Left cardiac atrium (tissue), 4 donors: ENCODE measurements at regions not wholly inside any gene's neighbourhood (a gene's known extent, or its start where the extent isn't known, plus 50 kb on each side); places are given as distances from the start of the nearest gene placed in this dataset.
A peak's percentile ranks its signal among the peaks of the same experiment; 100 is the strongest.
"Not testable (repeated sequence)": the region's sequence is repeated elsewhere in the genome, so short reads cannot be mapped to it uniquely, and the experiment has no call there.

ENCODE experiments used
- ATAC-seq, 2 donors: fragments of 200-7000 bp; cut with Tn5 transposase; one replicate each; pipeline ENCODE4 v1.9.1; 2020; ENCODE audit warnings: mild to moderate bottlenecking in 2 of 2, moderate library complexity in 2 of 2
- DNase-seq: peaks from one replicate; pipeline ENCODE4 v3.0.0-alpha.2; 2020
- intact Hi-C, 2 donors: fragments of 100-400 bp; cut with DNase I; formaldehyde crosslinking; loops; one replicate each; pipeline versions ENCODE4 v1.14.1 to v1.15.1; 2022 to 2023
- donor health status: DM: no; HTN: yes; CAD: no.
- donor health status: DM: no; HTN: yes; CAD: no; lungs with severe emphysema.
- donor health status: DM: yes; HTN: yes; CAD: no.
- donor health status: Dilated cardiomyopathy.

- intact Hi-C loops = no loop called here
- no peak for DNase-seq
- no peak for ATAC-seq
Measured at GRCh38 chr3:87120881-87121280, 106.2 kb upstream of the CHMP2B start.

GRCh38 chr3:87120236-87120635, 106.9 kb upstream of the CHMP2B start:
- intact Hi-C loops = no loop called here
- ATAC-seq = no peak
- no peak for DNase-seq

- ATAC-seq (no peak), DNase-seq (no peak)
- intact Hi-C loops = no loop called here
Measured at GRCh38 chr3:87109465-87109864, 117.6 kb upstream of the CHMP2B start.

GRCh38 chr3:87101861-87102625, 111.1 kb upstream of the VGLL3 start:
- DNase-seq = no peak
- intact Hi-C loops = no loop called here
- ATAC-seq = no peak

- intact Hi-C loops, DNase-seq, ATAC-seq: not testable (repeated sequence)
Measured at GRCh38 chr3:87097733-87098132, 106.8 kb upstream of the VGLL3 start.

GRCh38 chr3:87090631-87091030, 99.7 kb upstream of the VGLL3 start:
- no peak for DNase-seq
- ATAC-seq = no peak
- intact Hi-C loops = no loop called here

GRCh38 chr3:87088993-87089841, 98.3 kb upstream of the VGLL3 start:
- peak; percentile 71 for DNase-seq
- intact Hi-C loops = loop anchor here in 1 of 2 donors (10.0 kb wide), 1 partner anchor 314 kb away; no protein-coding TSS in a partner anchor
- peak; percentile 97 to 98 for ATAC-seq

GRCh38 chr3:87088430-87088992, 97.6 kb upstream of the VGLL3 start:
- ATAC-seq (peak in 1 of 2 donors; percentile 14), DNase-seq (peak; percentile 22)
- intact Hi-C loops = loop anchor here in 1 of 2 donors (10.0 kb wide), 1 partner anchor 314 kb away; no protein-coding TSS in a partner anchor

GRCh38 chr3:87084868-87085267, 93.9 kb upstream of the VGLL3 start:
- ATAC-seq = no peak
- intact Hi-C loops = loop anchor here (5.0 to 10.0 kb wide), 3 partner anchors 298 to 313 kb away; no protein-coding TSS in a partner anchor
- no peak for DNase-seq

GRCh38 chr3:87082796-87083440, 92.0 kb upstream of the VGLL3 start:
- intact Hi-C loops = loop anchor here (5.0 to 10.0 kb wide), 3 partner anchors 296 to 311 kb away; no protein-coding TSS in a partner anchor
- ATAC-seq (peak; percentile 77 to 80), DNase-seq (no peak)

- intact Hi-C loops = no loop called here
- ATAC-seq = no peak
- DNase-seq = no peak
Measured at GRCh38 chr3:87077355-87077754, 86.4 kb upstream of the VGLL3 start.

GRCh38 chr3:87076946-87077345, 86.0 kb upstream of the VGLL3 start:
- ATAC-seq (no peak), DNase-seq (no peak)
- intact Hi-C loops = no loop called here

- intact Hi-C loops = no loop called here
- no peak for ATAC-seq
- no peak for DNase-seq
Measured at GRCh38 chr3:87073496-87074145, 82.7 kb upstream of the VGLL3 start.

- intact Hi-C loops = no loop called here
- DNase-seq = no peak
- no peak for ATAC-seq
Measured at GRCh38 chr3:87072446-87072845, 81.5 kb upstream of the VGLL3 start.

- intact Hi-C loops = no loop called here
- no peak for DNase-seq
- no peak for ATAC-seq
Measured at GRCh38 chr3:87069971-87070370, 79.0 kb upstream of the VGLL3 start.

GRCh38 chr3:87069021-87069420, 78.1 kb upstream of the VGLL3 start:
- ATAC-seq (no peak), DNase-seq (no peak)
- intact Hi-C loops = no loop called here

- intact Hi-C loops = no loop called here
- ATAC-seq (no peak), DNase-seq (no peak)
Measured at GRCh38 chr3:87062685-87063084, 71.7 kb upstream of the VGLL3 start.

GRCh38 chr3:87057474-87057873, 66.5 kb upstream of the VGLL3 start:
- intact Hi-C loops = no loop called here
- DNase-seq = no peak
- ATAC-seq = no peak

GRCh38 chr3:87053553-87053952, 62.6 kb upstream of the VGLL3 start:
- DNase-seq (no peak), ATAC-seq (no peak)
- intact Hi-C loops = no loop called here
